Stomach (tissue), 4 donors: ENCODE measurements at regions not wholly inside any gene's neighbourhood (a gene's known extent, or its start where the extent isn't known, plus 50 kb on each side); places are given as distances from the start of the nearest gene placed in this dataset.

Experiments used
- POLR2AphosphoS5 ChIP-seq, 3 donors: sonication (generic); formaldehyde crosslinking; IDR thresholded peaks; one replicate each; pipeline ENCODE4 v1.6.1; 2016; ENCODE audit warnings: antibody characterized with exemption in 3 of 3
- TF ChIP-seq, protein P1 (sequence below), 7 experiments: fragments of 450-650 bp in 4 of 7; fragments of 200-600 bp in 3 of 7; sonication (generic) in 3 of 7; IDR thresholded peaks; one replicate each; pipeline ENCODE4 v1.5.1; 2016 to 2019; ENCODE audit warnings: antibody characterized with exemption in 7 of 7, control low read depth in 2 of 7, mild to moderate bottlenecking in 1 of 7

DNA sequence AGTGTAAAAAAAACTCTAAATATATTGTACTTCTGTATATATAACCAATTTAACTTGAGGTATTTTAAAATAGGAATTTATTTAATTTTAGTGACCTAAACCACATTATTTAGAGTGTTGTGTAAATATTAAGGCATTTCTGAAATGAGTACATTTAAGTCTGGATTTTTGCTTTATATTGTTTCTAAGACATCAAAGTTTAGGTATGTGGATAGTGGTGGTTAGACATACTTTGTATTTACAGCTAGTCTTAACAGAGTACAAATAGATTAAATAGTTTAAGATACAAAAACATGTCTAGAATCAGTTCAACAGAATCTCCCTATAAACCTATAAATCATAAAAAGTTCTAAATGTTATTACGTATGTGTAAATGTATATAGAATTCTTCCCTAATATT, 588.5 kb downstream of the TRIML1 start:
- TF ChIP-seq, protein P1, sequence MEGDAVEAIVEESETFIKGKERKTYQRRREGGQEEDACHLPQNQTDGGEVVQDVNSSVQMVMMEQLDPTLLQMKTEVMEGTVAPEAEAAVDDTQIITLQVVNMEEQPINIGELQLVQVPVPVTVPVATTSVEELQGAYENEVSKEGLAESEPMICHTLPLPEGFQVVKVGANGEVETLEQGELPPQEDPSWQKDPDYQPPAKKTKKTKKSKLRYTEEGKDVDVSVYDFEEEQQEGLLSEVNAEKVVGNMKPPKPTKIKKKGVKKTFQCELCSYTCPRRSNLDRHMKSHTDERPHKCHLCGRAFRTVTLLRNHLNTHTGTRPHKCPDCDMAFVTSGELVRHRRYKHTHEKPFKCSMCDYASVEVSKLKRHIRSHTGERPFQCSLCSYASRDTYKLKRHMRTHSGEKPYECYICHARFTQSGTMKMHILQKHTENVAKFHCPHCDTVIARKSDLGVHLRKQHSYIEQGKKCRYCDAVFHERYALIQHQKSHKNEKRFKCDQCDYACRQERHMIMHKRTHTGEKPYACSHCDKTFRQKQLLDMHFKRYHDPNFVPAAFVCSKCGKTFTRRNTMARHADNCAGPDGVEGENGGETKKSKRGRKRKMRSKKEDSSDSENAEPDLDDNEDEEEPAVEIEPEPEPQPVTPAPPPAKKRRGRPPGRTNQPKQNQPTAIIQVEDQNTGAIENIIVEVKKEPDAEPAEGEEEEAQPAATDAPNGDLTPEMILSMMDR (IDR thresholded peaks at IDR 0.05): no peak
- TF ChIP-seq POLR2AphosphoS5 (IDR thresholded peaks at IDR 0.05): no peak
